Dedifferentiated amniotic fluid mesenchymal stem cell (primary cell): ENCODE measurements at regions not wholly inside any gene's neighbourhood (a gene's known extent, or its start where the extent isn't known, plus 50 kb on each side); places are given as distances from the start of the nearest gene placed in this dataset.

ENCODE experiments used
- DNase-seq: peaks from one replicate; pipeline ENCODE4 v3.0.0-alpha.2; 2016; ENCODE audit errors: extremely low spot score

DNA sequence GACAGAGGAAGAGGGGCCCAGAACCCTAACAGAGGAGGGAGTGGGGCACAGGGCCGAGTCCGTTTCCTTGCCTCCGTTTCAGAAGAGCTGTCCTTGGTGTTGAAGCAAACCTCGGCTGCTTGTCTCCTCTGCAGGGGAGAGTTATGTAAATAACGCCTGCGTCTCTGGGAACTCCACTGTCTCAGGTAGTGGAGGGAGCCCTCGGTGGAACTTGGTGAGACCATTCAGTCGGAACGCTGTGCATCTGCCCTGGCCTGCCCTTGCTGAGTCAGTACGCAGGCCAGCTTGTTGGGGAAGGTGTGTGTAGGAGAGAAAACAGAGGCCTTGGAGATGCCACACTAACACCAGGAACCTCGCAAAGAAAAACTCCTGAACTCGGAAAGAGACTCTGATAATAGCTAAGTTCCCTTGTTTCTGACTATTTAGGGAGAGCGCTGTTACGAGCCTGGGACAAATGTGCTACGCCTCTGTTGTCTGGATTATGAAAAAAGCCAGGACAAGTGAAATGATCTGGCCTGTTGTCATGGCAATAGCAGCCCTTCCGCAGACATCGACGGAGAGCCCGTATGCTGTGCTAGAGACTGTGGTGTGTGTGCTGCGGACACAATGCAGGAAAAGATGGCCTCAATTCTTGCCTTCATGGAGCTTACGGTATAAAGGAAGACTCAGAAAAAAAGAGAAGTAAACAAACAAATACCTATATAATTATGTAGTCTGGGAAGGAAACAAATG, 94.6 kb upstream of the AKT3 start:
- no peak for DNase-seq

DNA sequence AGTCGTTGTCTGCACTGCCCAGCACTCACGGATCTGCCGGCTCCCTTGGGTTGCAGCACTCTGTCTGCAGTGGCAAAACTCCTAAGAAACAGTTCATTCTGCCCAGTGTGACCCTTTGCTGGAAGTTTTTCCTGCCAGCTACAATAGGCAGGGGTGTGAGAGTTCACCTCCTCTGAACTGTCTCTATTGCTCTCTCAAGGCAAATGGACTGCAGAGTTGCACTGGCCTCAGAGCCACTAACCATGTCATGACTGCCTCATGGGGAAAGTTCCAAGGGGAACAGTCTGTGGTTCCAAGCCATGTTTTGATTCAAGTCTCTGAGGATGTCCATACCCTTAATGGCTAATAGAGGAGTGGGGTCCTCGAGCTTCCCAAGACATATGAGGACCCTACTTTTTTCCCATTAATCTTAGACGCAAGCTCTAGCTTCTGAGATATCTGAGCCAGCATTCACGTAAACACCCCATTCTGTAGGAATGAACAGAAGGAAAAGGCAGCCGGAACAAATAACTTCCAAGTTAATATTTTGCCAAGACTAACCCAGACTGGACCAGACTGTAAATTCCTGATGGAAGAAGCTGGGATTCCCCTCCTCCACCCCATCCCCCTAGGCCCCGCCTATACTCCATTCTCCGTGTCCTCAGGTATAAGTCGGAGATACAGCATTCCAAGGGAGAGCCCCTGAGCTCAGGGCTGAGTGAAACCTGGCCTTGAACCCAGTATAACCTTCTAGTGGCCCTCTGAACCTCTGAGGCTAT, 93.8 kb upstream of the AKT3 start:
- no peak for DNase-seq

DNA sequence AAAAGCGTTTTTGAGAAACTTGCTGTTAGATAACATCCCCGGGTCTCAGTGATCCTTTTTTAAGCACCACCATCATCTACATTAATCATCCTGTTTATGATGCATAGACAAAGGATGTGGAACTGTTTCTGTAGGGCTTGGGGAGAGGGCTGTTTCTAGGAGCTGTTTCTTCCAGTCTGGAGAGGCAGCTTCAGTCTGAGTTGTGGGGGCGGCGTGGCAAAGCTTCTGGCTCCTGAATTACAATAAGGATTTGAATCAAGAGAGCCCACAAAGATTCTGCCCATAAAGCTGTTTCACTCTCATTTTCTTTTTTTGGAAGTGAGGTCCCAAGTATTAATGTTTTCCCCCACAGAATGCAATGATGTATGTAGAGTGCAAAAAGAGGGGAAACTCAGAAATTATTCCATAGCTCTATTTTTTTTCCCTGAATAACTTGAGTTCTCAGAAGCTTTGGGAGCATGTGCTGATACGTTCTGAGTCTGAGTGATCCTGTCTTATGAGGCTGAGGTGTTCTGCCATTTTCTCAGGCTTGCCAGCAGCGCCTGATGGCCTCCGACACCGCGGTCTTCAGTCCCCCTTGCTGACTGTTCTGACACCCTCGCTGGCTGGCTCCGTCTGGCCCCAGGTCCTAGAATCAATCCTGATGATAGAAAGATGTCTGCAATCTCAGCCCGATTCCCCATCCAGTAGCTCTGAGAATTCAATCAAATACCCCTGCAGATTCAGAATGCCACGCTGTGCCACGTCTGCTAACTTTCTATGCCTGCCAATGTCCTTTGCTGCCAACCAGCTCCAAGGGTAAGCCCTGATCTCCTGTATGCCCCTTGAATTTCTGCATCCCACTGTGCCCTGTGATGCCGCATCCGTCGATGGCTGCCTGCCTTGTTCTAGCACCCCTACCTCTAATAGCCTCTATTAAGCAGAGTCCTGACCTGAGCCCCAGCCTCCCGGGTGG, 92.4 kb upstream of the AKT3 start:
- no peak for DNase-seq

DNA sequence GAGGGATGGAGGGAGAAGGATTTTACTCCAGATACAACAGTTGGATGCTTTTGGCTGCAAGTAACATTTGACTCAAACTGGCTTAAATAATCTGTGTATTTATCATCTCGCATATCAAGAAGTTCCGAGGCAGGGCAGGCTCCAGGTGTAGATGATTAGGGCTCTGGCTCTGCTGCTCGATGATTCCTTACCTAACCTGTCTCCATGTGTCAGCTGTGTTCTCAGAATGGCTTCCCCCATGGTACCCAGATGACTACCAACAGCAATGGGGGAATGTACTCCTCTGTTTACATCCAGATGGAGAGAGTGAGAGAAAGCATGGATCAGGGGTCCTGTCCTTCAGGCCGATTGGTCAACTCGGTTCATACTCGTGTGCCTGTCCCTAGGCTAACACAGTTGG, 90.4 kb upstream of the AKT3 start:
- no peak for DNase-seq

DNA sequence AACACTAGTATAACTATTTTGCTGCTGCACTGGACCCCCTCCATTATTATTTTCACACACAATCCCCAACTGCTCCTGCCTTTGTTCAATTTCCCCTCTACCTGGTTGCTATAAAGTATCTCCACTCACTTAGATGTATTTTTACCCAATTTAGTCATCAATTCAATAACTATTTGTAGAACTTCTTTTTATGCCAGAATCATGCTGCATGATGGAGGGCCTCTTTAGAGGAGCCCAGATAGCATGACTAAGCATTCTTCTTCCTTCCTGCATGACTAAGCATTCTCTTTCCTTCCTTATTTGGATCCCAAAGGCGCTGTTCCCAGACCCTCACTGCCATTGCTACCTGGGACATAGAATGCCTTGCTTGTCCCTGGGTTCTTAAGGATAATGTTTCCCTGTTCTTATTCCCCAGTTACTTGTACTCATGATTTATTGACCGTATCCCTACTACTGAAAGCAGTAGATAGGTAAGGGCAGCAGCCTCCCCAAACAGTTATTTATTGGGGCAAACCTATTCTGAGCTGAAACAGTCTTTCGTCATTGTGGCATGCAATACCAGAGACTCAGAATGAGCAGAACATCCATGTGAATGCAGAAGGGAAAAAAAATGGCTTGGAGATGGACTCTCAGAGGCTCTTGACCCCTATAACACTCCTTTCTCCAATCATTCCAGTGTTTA, 89.3 kb upstream of the AKT3 start:
- DNase-seq = no peak

DNA sequence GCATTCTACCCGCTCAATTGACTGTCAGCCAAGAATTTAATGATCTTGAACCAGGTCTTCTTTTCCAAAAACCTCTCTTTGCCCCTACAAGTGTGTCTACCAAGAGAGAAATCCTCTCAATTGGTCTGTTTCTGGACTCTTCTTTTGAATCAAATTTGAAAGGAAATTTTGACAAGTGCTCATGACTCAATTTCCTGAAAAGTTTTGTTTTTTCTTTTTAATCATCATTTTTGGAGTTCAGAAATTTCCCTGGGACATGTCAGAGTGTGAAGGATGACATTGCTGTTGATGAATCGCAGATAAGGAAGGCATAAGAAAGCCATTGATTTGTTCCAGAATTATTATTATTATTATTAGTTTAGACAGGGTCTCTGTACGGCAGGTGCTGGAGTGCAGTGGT, 88.2 kb upstream of the AKT3 start:
- no peak for DNase-seq

DNA sequence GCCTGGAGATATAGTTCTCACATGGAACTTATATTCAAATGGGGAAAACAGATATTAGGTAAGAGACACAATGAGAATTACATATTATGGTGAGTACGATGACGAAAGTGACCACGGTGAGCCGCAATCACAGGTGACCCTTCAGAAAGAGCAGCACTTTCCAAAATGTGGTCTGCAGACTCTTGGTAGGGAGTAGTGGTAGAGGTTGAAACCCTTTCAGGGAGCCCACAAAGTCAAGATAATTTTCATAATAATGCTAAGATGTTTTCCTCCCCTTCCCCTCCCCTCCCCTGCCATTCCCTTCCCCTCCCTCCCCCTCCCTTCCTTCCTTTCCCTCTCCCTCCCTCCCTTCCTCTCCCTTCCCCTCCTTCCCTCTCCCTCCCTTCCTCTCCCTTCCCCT, 83.5 kb upstream of the AKT3 start:
- no peak for DNase-seq

DNA sequence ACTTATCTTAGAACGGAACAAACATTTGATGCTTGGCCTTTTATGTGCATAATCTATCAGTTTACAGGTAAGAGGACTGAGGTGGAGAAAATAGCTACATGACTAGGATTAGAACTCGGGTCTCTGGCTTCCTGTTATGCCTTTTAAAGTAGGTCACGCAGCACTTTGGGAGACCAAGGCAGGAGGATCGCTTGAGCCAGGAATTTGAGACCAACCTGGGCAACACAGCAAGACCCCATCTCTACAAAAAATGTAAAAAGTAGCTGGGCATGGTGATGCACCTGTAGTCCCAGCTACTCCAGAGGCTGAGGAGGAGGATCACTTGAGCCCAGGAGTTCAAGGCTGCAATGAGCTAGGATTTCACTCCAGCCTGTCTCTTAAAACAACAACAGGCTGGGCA, 81.9 kb upstream of the AKT3 start:
- DNase-seq = no peak

DNA sequence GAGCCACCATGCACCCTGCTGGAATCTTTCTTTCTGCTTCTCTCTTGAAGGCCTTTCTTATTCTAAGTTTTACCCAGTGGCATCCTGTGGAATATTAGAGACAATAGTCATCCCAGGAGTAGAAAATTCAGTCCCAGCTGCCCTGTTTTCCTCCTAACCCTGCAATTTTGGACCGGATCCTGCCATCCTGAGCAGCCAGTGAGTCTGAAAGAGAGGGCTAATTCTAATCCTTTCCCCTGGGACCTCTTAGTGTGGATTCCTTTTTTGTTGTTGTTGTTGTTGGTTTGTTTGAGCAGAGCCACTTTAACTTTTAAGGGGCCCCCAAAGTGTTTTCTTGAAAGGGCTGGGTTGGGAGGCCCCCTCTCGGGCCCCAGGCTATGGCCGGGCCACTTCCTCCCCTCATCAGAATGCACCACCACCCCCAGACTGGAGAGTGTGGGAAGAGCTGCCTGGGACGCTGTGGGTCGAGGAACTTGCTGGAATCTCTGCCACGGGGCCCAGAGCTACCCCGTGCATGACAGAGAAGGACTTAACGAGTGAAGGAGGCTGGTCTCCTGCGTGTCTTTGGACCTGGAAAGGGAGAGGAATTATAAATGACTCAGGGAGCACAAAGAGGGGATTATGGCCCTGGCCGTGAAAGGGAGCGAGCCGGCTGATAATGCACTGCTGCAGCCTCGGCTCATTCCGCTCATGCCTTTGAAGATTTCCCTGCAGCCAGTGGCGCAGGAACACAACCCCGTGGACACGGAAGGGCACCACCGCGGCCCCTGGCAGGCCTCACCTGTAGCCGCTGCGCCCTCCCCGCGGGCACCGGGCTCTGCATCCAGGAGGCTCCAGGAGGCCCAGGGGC, 81.0 kb upstream of the AKT3 start:
- DNase-seq = no peak

DNA sequence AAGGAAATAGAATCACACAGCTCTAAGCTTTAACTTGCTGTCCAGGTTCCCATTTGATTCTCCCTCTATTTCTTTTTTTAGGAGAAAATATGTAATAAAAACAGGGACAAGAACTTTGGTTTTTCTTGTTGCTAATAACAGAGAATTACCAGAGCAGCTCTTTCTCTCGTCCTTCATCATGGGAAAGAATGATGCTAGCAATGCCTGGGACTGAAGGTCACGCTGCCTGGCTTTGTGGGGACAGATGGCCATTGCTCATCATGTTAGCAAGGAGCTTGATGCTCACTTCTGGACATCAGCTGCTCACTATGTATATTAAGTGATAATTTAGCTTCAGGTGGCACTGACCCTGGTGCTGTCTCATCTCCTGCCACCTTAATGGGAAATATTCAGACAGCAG, 77.3 kb upstream of the AKT3 start:
- DNase-seq = no peak

DNA sequence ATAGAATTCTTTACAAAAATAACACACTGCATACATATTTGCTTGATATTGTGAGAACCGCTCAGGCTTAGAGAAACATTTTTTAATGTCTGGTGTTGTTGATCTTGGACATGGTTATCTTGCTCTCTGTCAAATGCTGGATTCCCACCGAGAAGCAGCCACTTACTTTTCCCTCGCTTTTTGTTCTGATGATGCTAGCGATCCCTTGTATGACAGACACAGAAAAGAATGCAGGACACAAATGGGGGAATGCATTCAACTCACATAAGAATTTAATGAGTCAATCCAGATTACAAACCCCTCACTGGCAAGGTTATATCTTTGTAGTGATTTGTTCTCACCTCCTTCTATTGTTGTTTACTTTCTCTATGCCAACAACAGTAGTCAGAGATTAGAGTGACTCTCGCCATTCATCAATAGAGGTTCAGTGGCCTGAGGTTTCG, 76.8 kb upstream of the AKT3 start:
- peak; percentile 79 for DNase-seq

DNA sequence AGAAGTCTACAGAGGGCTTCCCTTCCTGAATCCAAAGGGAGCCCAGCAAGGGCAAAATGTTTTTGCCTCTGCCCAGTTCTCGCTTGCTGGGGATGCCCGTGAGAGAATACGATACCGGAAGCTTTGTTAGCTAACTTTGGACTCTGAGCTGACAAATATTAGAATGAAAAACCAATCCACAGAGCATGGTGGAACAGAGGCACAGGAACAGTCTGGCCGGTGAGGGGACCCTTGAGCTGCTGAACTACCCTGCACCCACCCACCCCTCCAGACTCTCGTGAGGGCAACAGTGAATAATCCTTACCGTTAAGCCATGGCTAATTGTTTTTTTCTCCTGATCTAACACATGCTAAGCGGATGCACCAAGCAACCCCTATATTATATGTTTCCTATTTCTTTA, 76.3 kb upstream of the AKT3 start:
- DNase-seq = no peak

DNA sequence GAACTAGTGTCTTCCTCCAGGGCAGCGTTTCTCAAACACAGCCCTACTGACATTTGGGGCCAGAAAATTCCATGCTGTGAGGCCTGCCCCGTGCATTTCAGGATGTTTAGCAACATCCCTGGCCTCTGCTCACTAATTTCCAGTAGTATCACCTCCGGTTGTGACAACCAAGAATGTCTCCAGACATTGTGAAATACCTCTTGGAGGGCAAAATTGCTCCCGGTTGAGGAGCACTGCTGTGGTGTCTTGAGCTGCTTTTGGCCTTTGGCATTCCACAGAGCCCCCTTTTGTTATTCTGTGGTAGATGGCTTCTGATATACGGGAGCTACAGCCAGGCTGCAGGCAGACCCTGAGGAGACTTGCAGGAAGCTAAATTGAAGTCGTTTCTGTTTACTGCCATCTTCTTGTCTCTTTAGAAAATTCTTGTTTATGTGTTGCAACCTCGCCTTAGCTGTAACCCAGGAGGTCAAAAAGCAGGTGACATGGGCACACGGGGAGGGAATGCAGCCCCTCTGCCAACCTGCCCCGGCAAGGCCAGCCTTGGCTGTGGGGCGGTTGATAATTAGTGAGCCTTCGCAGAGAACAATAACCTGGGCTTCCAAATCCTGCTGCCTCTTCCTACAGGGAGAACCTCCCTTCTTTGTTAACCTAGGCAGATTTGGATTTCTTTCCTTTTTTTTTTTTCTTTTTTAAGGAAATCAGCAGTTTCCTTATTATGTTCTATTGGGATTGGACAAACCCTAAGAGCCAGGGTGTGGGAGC, 74.7 kb upstream of the AKT3 start:
- DNase-seq = no peak

DNA sequence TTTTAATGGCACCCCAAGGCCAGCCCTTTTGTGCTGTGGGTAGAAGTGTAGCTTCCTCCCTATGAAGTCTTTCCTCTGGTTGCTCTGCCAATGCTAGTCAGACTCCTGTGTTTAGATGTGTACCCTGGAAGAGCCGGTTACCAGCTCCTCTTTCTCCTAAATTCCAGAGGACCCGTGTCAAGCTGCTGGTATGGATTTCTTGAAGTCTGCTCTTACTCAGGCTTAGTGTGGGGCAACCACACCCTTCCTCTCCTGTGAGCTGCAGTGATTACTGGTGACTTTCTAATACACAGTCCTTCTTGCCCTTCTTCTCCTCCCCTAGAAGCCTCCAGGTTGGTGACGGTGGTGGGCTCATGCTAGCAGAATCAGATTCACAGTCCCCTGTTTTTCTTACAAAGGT, 74.1 kb upstream of the AKT3 start:
- DNase-seq = peak; percentile 74

DNA sequence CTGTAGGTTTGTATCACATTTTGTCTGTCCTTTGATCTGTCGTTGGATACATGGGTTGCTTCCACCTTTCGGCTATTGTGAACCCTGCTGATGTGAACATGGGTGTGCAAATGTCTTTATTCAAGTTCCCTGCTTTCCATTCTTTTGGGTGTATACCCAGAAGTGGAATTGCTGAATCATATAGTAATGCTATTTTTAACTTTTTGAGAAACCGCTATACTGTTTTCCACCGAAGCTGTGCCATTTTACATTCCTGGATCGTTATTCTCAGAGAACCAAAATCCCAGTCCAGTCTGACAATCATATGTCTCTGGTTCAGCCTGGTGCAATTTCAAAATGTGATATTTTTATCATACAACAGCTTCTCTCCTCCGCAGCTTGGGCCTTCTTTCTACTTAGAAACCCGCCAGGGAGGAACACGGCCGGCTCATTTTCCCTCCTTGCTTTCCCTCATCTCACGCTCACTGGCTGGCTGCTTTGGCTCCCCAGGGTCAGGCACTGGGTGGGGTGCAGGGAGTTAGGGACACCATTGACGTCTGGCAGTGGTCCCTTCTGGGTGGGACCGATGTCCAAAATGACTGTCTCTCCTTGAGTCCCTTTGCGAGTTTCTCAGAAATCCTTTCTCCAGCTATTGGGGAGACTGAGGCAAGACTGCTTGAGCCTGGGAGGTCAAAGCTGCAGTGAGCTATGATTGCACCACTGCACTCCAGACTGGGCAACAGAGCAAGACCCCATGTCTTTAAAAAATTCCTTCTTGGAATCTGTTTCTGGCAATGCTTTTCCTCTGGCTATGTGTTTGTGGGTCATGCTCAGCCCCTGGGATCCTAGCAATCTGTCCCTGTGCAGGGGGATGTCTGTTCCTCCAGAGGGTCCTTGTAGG, 73.5 kb upstream of the AKT3 start:
- no peak for DNase-seq

DNA sequence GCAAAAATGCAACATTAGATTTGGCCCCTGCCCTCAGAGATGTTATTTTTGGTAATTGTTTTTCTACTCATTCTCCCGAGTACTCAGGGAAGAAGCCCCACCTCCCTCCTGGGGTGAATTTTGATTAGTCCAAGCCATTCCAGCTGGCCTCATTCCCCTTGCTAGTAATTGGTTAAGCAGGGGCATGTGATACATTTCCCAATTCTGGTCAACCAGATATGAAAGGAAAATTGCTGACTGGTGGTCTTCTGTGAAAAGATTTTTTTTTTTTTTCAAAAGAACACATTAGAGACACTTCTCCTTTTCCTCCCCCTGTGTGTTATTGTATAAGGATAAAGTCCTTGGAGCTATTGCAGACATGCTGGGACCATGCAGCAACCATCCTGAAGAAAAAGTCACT, 71.1 kb upstream of the AKT3 start:
- no peak for DNase-seq

DNA sequence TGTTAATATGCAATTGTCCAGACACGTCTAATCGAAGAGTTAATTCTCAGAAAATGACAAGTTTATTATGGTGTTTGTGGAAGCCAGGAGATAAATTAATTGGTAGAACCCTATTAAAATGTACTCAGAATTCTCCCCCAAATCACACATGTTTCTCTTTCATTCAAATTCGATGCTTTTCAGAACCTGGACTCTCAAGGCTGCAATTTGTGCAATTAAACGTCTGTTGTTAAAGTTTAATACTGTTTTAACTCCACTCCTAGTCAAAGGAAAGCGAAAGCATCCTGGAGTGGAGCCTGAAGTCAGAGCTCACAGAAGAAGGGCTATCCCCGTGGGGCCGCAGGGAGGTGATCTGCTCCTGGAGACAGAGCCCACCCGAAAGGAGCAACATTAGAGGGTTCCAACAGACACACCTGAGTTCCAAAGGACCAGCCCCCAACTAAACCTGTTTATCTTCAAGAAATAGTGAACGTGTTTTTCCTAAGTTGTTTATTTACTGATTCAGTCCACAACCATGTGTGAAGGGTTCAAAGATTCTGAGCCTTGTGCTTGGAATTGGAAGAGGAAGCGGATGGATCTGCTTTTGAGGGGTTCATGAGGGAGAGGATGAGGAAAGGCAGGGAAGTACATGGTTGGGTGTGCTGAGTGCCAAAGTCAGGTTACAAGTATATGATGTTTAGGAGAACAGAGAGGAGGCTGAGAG, 68.0 kb upstream of the AKT3 start:
- no peak for DNase-seq

DNA sequence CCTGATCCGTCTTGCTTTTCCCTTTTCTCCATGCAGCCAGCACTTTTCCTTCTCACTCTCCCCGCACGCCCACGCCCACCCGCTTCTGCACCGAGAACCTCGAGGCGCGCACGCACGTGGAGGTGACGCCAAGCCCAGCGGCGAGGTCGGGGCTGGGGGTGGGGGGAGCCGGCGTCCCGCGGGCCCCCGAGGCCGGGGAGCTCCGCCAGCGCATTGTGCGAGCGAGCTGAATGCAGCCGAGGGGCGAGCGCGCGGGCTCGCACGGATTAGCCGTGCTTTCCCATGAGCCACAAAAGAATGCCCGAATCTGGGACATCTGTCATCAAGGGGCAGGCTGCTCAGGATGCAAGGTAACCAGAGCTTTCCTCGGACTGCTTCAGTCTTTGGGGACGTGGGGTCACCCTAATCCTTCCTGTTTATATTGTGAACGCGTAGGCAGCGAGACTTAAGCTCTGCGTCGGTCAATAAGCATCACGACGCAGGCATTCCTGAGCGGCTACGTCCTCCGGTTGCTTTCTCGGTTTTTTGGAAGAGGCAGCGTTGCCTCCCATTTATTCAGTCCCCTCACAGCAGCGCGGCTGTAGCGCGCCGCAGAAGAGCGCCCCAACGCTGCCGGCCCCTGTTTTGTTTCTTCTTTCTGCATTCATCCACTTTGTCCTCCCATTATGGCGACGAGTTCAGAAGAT, 67.3 kb upstream of the AKT3 start:
- peak; percentile 82 for DNase-seq
